Spleen (tissue), 7 donors: ENCODE measurements at regions not wholly inside any gene's neighbourhood (a gene's known extent, or its start where the extent isn't known, plus 50 kb on each side); places are given as distances from the start of the nearest gene placed in this dataset.

ENCODE experiments used
- POLR2A ChIP-seq, 3 donors: fragments of 450-650 bp; IDR thresholded peaks; one replicate each; pipeline ENCODE4 v1.5.1; 2017; ENCODE audit warnings: antibody characterized with exemption in 3 of 3, mild to moderate bottlenecking in 1 of 3
- TF ChIP-seq, protein P1 (sequence below), 11 experiments: fragments of 200-600 bp in 7 of 11; fragments of 450-650 bp in 4 of 11; sonication (generic) in 4 of 11; IDR thresholded peaks in 8 of 11; conservative IDR thresholded peaks in 3 of 11; 1 replicate in 7 of 11; 2 replicates in 4 of 11; pipeline versions ENCODE4 v1.4.0 to v1.8.0; 2016 to 2021; ENCODE audit warnings: antibody characterized with exemption in 11 of 11, inconsistent platforms in 4 of 11, mild to moderate bottlenecking in 1 of 11
- donor health status: DM: no; HTN: no; CAD: no; lungs with moderate emphysema.
- donor health status: DM: no; HTN: no; CAD: no.
- donor health status: DM: no; HTN: no; CAD: no.

DNA sequence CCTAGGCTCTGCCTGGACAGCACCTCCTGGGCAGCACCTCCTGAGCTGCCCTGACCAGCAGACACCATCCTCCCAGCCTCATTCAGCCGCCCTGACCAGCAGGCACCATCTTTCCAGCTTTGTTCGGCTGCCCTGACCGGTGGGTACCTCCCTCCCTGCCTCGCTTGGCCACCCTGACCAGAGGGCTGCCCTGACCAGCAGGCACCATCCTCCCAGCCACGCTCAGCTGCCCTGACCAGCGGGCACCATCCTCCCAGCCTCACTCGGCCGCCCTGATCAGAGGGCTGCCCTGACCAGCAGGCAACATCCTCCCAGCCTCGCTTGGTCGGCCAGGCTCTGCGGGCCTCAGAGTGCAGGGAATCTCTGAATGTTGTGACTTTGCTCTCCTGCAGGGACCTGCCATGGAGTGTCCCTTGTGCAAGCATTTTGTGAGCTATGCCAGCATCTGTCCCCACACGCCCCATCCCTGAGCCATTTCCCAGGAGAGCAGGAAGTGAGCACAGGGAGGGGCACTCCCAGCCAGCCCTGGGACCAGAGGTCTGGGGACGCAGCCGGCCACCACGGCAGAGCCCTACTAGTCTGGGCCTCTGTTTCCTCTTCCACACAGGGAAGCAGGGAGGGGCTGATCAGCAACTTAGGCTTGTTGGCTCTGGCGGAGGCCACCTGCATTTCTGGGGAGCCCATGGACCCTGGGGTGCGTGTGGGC lies 265.5 kb downstream of the SEC23A start:
- no peak for TF ChIP-seq POLR2A (IDR thresholded peaks at IDR 0.05)
- TF ChIP-seq, protein P1, sequence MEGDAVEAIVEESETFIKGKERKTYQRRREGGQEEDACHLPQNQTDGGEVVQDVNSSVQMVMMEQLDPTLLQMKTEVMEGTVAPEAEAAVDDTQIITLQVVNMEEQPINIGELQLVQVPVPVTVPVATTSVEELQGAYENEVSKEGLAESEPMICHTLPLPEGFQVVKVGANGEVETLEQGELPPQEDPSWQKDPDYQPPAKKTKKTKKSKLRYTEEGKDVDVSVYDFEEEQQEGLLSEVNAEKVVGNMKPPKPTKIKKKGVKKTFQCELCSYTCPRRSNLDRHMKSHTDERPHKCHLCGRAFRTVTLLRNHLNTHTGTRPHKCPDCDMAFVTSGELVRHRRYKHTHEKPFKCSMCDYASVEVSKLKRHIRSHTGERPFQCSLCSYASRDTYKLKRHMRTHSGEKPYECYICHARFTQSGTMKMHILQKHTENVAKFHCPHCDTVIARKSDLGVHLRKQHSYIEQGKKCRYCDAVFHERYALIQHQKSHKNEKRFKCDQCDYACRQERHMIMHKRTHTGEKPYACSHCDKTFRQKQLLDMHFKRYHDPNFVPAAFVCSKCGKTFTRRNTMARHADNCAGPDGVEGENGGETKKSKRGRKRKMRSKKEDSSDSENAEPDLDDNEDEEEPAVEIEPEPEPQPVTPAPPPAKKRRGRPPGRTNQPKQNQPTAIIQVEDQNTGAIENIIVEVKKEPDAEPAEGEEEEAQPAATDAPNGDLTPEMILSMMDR (IDR thresholded peaks at IDR 0.05 in 8 of 11, conservative IDR thresholded peaks at IDR 0.05 in 3 of 11) = no peak
